Esophagus muscularis mucosa (tissue), 4 donors: ENCODE measurements at regions not wholly inside any gene's neighbourhood (a gene's known extent, or its start where the extent isn't known, plus 50 kb on each side); places are given as distances from the start of the nearest gene placed in this dataset.

Experiments used
- DNase-seq: peaks from one replicate; pipeline ENCODE4 v3.0.0-alpha.2; 2017; ENCODE audit errors: extremely low spot score
- H3K27ac ChIP-seq, 4 donors: fragments of 200-600 bp; sonication (generic); replicated peaks in 1 of 4; 1 replicate in 3 of 4; 2 replicates in 1 of 4; pipeline ENCODE4 v1.5.1; 2016 to 2019; ENCODE audit warnings: mild to moderate bottlenecking in 1 of 4
- H3K27me3 ChIP-seq, 4 donors: fragments of 200-600 bp; sonication (generic); one replicate each; pipeline versions ENCODE4 v1.5.1 to v1.6.0; 2016 to 2019
- H3K36me3 ChIP-seq, 4 donors: fragments of 200-600 bp; sonication (generic); one replicate each; pipeline ENCODE4 v1.5.1; 2016 to 2019
- H3K4me1 ChIP-seq, 4 donors: fragments of 200-600 bp; sonication (generic); one replicate each; pipeline ENCODE4 v1.5.1; 2016 to 2019
- H3K4me3 ChIP-seq, 4 donors: fragments of 200-600 bp; sonication (generic); 1 replicate in 2 of 4; 2 replicates in 2 of 4; pipeline ENCODE4 v1.5.1; 2016 to 2019; ENCODE audit warnings: mild to moderate bottlenecking in 4 of 4, moderate library complexity in 1 of 4
- H3K9me3 ChIP-seq, 4 donors: fragments of 200-600 bp; sonication (generic); 1 replicate in 3 of 4; 2 replicates in 1 of 4; pipeline ENCODE4 v1.5.1; 2016 to 2019
- EP300 ChIP-seq: sonication (generic); formaldehyde crosslinking; IDR thresholded peaks from one replicate; pipeline ENCODE4 v1.6.1; 2017; ENCODE audit warnings: antibody characterized with exemption
- POLR2A ChIP-seq: fragments of 450-650 bp; IDR thresholded peaks from one replicate; pipeline ENCODE4 v1.6.1; 2017; ENCODE audit warnings: antibody characterized with exemption, moderate library complexity, mild to moderate bottlenecking, low read depth
- POLR2AphosphoS5 ChIP-seq, 2 donors: sonication (generic); formaldehyde crosslinking; IDR thresholded peaks; one replicate each; pipeline ENCODE4 v1.6.1; 2017; ENCODE audit warnings: antibody characterized with exemption in 2 of 2
- WGBS: methylation state at CpG from one replicate; pipeline ENCODE4 v1.1.5; 2018; 5-methylcytosine and 5-hydroxymethylcytosine counted together
- intact Hi-C: fragments of 100-400 bp; cut with DNase I; formaldehyde crosslinking; loops from one replicate; pipeline ENCODE4 v1.15.1; 2023
- TF ChIP-seq, protein P1 (sequence below), 3 experiments: fragments of 200-600 bp in 2 of 3; fragments of 450-650 bp in 1 of 3; sonication (generic) in 2 of 3; IDR thresholded peaks; one replicate each; pipeline ENCODE4 v1.5.1; 2017 to 2019; ENCODE audit warnings: antibody characterized with exemption in 3 of 3, mild to moderate bottlenecking in 2 of 3, moderate library complexity in 1 of 3

DNA sequence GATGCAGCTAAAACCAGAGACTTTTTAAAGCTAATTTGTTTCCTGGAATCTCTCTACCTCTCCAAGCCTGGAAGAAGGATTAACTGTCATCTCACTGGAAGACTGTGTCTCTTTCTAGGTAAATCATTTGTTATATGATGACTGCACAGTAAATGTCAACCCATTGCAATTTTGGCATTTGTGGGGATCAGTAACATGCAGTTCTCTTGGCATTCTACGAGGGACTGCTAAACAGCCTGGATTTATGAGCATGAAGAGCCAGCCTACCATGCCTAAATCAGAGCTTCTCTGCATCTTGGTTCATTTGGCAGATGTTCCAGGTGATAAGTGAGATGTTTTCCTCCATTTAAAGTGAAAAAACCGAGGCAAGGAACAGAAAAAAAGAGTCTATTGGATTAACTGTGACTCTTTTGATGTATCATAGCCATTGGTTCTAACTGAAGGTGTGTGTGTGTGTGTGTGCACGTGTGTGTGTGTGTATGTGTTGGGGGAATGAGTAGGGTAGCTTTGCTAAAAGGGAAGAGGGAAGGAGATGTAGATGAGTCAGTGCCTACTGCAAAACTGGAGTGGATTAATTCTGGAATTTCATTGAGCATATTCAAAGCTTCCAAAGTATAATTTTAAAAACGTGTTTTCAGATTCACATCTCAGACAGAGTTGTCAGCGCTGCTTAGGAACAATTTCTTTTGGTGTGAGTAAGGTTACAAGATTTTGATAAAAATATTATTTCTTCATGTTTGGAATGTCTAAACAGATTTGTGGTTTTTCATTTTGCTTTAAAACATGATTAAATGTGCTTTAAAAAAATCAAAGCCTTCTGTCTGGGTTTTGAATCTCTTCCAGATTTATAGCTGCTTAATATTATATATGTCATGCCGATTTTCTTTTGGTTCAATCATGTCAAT lies 123.2 kb upstream of the LNX1 start:
- no peaks in the 10 kb centered on the region for H3K9me3 ChIP-seq
- H3K4me3 ChIP-seq: no peak overlapping the region
- 61% methylated on average over 6 of the region's 6 CpGs for WGBS
- TF ChIP-seq POLR2AphosphoS5 (IDR thresholded peaks at IDR 0.05): no peak
- H3K4me1 ChIP-seq: peaks cover 0 to 4% (median 0%) of the 10 kb centered on the region in 4 donors
- no peaks in the 10 kb centered on the region for H3K27me3 ChIP-seq
- H3K36me3 ChIP-seq: no peaks in the 10 kb centered on the region
- intact Hi-C loops: no loop called here
- no peak overlapping the region for H3K27ac ChIP-seq
- no peak for DNase-seq

DNA sequence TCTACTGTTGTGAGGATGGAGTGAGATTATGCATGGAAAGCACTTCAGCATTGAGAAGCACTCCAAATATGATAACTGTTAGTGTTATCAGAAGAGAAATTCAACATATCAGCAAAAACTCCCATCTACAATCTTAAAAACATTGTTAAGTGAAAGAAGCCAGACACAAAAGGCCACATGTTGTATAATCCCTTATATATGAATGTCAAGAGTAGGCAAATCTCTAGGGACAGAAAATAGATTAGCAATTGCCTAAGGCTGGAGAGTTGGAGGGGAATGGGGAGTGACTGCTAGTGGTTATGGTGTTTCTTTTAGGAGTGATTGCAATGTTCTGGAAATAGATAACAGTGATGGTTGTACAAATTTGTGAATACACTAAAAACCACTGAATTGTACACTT lies 122.5 kb upstream of the LNX1 start:
- no peaks in the 10 kb centered on the region for H3K36me3 ChIP-seq
- no peaks in the 10 kb centered on the region for H3K9me3 ChIP-seq
- no peaks in the 10 kb centered on the region for H3K27me3 ChIP-seq
- H3K27ac ChIP-seq: no peak overlapping the region
- H3K4me1 ChIP-seq: peaks cover 0 to 4% (median 0%) of the 10 kb centered on the region in 4 donors
- TF ChIP-seq POLR2AphosphoS5 (IDR thresholded peaks at IDR 0.05) (no peak), EP300 (no peak), POLR2A (no peak)
- TF ChIP-seq, protein P1, sequence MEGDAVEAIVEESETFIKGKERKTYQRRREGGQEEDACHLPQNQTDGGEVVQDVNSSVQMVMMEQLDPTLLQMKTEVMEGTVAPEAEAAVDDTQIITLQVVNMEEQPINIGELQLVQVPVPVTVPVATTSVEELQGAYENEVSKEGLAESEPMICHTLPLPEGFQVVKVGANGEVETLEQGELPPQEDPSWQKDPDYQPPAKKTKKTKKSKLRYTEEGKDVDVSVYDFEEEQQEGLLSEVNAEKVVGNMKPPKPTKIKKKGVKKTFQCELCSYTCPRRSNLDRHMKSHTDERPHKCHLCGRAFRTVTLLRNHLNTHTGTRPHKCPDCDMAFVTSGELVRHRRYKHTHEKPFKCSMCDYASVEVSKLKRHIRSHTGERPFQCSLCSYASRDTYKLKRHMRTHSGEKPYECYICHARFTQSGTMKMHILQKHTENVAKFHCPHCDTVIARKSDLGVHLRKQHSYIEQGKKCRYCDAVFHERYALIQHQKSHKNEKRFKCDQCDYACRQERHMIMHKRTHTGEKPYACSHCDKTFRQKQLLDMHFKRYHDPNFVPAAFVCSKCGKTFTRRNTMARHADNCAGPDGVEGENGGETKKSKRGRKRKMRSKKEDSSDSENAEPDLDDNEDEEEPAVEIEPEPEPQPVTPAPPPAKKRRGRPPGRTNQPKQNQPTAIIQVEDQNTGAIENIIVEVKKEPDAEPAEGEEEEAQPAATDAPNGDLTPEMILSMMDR (IDR thresholded peaks at IDR 0.05): no peak
- no peak overlapping the region for H3K4me3 ChIP-seq
- intact Hi-C loops: no loop called here
- no peak for DNase-seq

DNA sequence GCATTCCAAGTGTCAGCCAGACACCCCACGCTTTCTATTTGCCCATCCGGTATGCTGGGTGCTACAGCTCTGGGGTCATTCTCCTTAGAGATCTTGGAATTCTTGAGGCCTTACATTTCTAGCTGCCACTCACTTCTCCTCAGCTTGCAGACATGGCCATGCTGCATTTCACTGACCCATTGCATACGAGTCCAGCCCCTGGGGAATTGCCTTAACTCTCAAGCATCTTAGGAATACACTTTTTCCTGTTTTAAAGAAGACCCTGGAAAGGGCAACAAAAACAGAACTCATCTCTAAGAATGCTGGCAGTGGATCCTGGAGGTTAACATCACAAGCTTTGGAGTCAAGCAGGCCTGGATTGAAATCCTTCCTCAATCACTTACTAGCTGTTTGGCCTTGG lies 122.0 kb upstream of the LNX1 start:
- Histone ChIP-seq H3K4me1 (peaks cover 0 to 4% (median 0%) of the 10 kb centered on the region in 4 donors), H3K27me3 (no peaks in the 10 kb centered on the region), H3K4me3 (no peak overlapping the region), H3K36me3 (no peaks in the 10 kb centered on the region), H3K9me3 (no peaks in the 10 kb centered on the region), H3K27ac (no peak overlapping the region)
- intact Hi-C loops: no loop called here
- WGBS: 96% methylated on average over 3 of the region's 3 CpGs
- no peak for DNase-seq
- TF ChIP-seq POLR2AphosphoS5 (IDR thresholded peaks at IDR 0.05) (no peak), POLR2A (no peak), EP300 (no peak)
- TF ChIP-seq, protein P1 (IDR thresholded peaks at IDR 0.05): no peak

DNA sequence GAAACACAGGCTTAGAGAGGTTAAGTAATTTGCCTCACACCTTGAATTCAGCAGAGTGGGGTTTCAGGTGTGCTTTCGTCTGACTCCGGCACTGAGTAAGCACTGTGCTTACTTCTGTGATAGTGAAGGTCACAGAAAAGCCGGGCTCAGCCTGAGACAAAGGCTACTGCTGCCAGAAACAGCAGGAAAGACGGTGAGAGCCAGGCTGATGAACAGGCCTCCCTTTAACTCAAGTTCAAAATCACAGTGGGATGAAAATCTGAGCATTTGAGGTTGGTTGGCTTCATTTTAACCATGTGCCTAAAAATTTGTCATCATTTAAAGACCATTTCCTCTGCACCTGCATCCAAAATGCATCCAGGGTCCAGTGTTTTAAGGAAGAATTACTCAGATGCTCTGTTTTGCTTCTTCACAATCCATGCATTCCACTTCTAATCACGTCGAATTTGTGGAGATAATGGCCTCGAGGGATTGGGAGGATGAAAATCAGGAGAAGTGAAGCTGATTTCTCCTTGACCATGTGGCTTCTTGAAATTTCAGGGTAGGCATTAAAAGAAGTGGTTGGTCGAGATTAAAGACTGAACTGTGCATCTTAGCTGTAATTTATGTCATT lies 121.2 kb upstream of the LNX1 start:
- no peak for TF ChIP-seq POLR2AphosphoS5 (IDR thresholded peaks at IDR 0.05)
- 63% methylated on average over 8 of the region's 8 CpGs for WGBS
- no peaks in the 10 kb centered on the region for H3K9me3 ChIP-seq
- H3K4me1 ChIP-seq: peaks cover 0 to 4% (median 0%) of the 10 kb centered on the region in 4 donors
- no peaks in the 10 kb centered on the region for H3K36me3 ChIP-seq
- no peaks in the 10 kb centered on the region for H3K27me3 ChIP-seq
- no peak overlapping the region for H3K27ac ChIP-seq
- intact Hi-C loops: no loop called here
- no peak overlapping the region for H3K4me3 ChIP-seq
- DNase-seq: no peak

DNA sequence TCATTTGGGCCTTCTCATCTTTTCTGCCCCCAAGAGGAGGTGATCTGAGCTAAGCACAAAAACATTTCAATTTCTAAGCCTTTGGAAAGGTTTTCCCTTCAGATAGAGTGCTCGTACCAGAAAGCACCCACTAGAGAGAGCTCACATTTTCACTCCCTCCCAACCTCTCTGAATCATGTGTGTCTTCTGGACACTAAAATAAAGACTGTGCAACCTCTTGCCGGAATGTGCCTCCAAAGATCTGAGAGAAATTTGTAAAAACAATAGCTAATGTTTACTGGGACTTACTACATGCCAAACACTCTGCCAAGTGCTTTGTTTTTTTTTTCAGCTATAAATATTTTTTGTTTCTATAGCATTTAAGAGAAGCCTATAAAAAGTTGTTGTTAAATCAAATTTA lies 120.6 kb upstream of the LNX1 start:
- Histone ChIP-seq H3K27ac (no peak overlapping the region), H3K36me3 (no peaks in the 10 kb centered on the region), H3K4me3 (no peak overlapping the region), H3K27me3 (no peaks in the 10 kb centered on the region), H3K9me3 (no peaks in the 10 kb centered on the region), H3K4me1 (peaks cover 0 to 4% (median 0%) of the 10 kb centered on the region in 4 donors)
- no peak for TF ChIP-seq POLR2A
- TF ChIP-seq POLR2AphosphoS5 (IDR thresholded peaks at IDR 0.05): no peak
- TF ChIP-seq EP300: no peak
- TF ChIP-seq, protein P1 (IDR thresholded peaks at IDR 0.05): no peak
- WGBS: 76% methylated on average over 2 of the region's 2 CpGs
- no peak for DNase-seq
- intact Hi-C loops: no loop called here
